CD8-positive, alpha-beta memory T cell (primary cell): ENCODE measurements at regions not wholly inside any gene's neighbourhood (a gene's known extent, or its start where the extent isn't known, plus 50 kb on each side); places are given as distances from the start of the nearest gene placed in this dataset.

Experiments
- CTCF ChIA-PET: fragments of 350-600 bp; sonication (Branson Sonifier 250); formaldehyde crosslinking; loops from one replicate; lab custom pipeline; 2021; ENCODE audit warnings: antibody characterized with exemption; lab: Charles Lee
- POLR2A ChIA-PET: fragments of 350-600 bp; sonication (Branson Sonifier 250); formaldehyde crosslinking; loops from one replicate; lab custom pipeline; 2021; ENCODE audit warnings: antibody characterized with exemption; lab: Charles Lee
- DNase-seq, 5 donors: peaks; one replicate each; pipeline versions ENCODE4 v3.0.0 to v3.0.0-alpha.2; 2020 to 2022; ENCODE audit warnings: mixed read lengths in 1 of 5
- H3K27ac ChIP-seq: one replicate; pipeline ENCODE4 v1.7.0; 2013; ENCODE audit warnings: low read depth, mild to moderate bottlenecking, low read length, moderate library complexity
- H3K27me3 ChIP-seq: 2 replicates; pipeline ENCODE4 v1.7.0; 2013; ENCODE audit warnings: low read length, mild to moderate bottlenecking; ENCODE audit not compliant: insufficient read depth, poor library complexity, severe bottlenecking
- H3K36me3 ChIP-seq: 2 replicates; pipeline ENCODE4 v1.7.0; 2013; ENCODE audit warnings: mild to moderate bottlenecking, low read length, moderate library complexity; ENCODE audit not compliant: insufficient read depth
- H3K4me1 ChIP-seq: 2 replicates; pipeline ENCODE4 v1.7.0; 2013; ENCODE audit warnings: mild to moderate bottlenecking, low read length, moderate library complexity; ENCODE audit not compliant: insufficient read depth
- H3K4me3 ChIP-seq: 2 replicates; pipeline ENCODE4 v1.7.0; 2013; ENCODE audit warnings: mild to moderate bottlenecking, low read length
- H3K9me3 ChIP-seq: 2 replicates; pipeline ENCODE4 v1.7.0; 2013; ENCODE audit warnings: mild to moderate bottlenecking, low read length
- H3K27ac Mint-ChIP-seq, 8 donors: one replicate each; pipeline ENCODE4 v1.8.0; 2020 to 2021; ENCODE audit warnings: mixed read lengths in 8 of 8, mild to moderate bottlenecking in 6 of 8, inconsistent platforms in 3 of 8, moderate library complexity in 3 of 8
- H3K27me3 Mint-ChIP-seq, 2 donors: one replicate each; pipeline ENCODE4 v1.8.0; 2020 to 2021; ENCODE audit warnings: mixed read lengths in 2 of 2, mild to moderate bottlenecking in 1 of 2, moderate library complexity in 1 of 2
- H3K36me3 Mint-ChIP-seq, 3 donors: one replicate each; pipeline ENCODE4 v1.8.0; 2020 to 2021; ENCODE audit warnings: mixed read lengths in 3 of 3, inconsistent platforms in 1 of 3, mild to moderate bottlenecking in 1 of 3
- H3K4me1 Mint-ChIP-seq, 3 donors: one replicate each; pipeline ENCODE4 v1.8.0; 2020 to 2021; ENCODE audit warnings: mixed read lengths in 3 of 3, inconsistent platforms in 1 of 3, mild to moderate bottlenecking in 1 of 3
- H3K4me3 Mint-ChIP-seq, 7 donors: one replicate each; pipeline ENCODE4 v1.8.0; 2020 to 2021; ENCODE audit warnings: mixed read lengths in 7 of 7, mild to moderate bottlenecking in 6 of 7, moderate library complexity in 4 of 7, inconsistent platforms in 2 of 7
- H3K9me3 Mint-ChIP-seq, 5 donors: one replicate each; pipeline ENCODE4 v1.8.0; 2020 to 2022; ENCODE audit warnings: mixed read lengths in 5 of 5, mild to moderate bottlenecking in 3 of 5, moderate library complexity in 2 of 5, inconsistent platforms in 1 of 5

DNA sequence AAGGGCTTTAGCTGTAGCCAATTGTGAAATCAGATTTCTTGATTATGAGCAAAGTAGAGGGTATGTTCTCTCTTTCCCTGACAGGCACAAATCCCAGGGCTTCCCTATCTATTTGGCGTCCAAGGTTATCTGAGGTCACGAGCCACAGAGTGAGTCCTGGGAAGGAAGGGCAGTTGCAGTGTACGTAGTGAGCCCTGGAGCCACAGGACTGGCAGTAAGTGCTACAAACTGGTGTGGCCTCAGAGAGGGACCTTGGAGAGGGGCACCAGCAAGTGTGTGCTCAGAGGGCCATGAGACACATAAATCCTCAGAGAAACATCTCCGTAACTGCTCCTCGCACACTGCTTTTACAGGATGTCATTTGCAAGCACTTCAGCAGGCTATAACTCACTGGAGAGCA is 115.5 kb upstream of the SH3BP4 start:
- H3K9me3 Mint-ChIP-seq: no peaks in the 10 kb centered on the region
- CTCF ChIA-PET: no interaction called here

DNA sequence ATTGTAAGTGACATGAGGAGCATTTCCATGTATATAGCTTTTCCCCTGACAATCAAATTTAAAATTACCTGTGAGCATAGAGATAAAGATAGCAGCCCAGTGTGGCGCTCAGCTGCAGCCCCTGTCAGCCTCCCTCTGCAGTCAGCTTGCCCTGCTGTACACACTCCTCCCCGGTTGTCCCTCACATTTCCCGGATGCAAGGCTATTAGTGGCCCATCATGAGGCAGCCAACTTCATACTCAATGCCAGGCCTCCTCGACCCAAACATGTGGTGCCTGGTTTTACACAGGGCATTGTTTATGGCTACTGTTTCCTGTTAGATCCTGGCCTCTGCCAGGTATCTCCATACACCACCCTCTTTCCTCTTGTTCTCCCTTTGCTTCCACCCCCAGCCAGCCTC is 116.1 kb upstream of the SH3BP4 start:
- Mint-ChIP-seq H3K4me3 (no peak overlapping the region), H3K27me3 (peaks cover 3 to 24% of the 10 kb centered on the region in 2 donors), H3K36me3 (no peaks in the 10 kb centered on the region), H3K4me1 (no peaks in the 10 kb centered on the region), H3K9me3 (no peaks in the 10 kb centered on the region), H3K27ac (no peak overlapping the region)
- Histone ChIP-seq H3K27ac (no peak overlapping the region), H3K9me3 (no peaks in the 10 kb centered on the region), H3K36me3 (no peaks in the 10 kb centered on the region), H3K4me3 (no peak overlapping the region), H3K4me1 (no peaks in the 10 kb centered on the region), H3K27me3 (no peaks in the 10 kb centered on the region)
- POLR2A ChIA-PET: no interaction called here
- DNase-seq: no peak
- CTCF ChIA-PET: no interaction called here

More for the DNA sequence above, 115.5 kb upstream of the SH3BP4 start:
- Histone ChIP-seq H3K4me3 (no peak overlapping the region), H3K27me3 (no peaks in the 10 kb centered on the region), H3K36me3 (no peaks in the 10 kb centered on the region), H3K27ac (no peak overlapping the region), H3K4me1 (no peaks in the 10 kb centered on the region), H3K9me3 (no peaks in the 10 kb centered on the region)
- Mint-ChIP-seq H3K27me3 (peaks cover 2 to 23% of the 10 kb centered on the region in 2 donors), H3K4me3 (no peak overlapping the region), H3K27ac (no peak overlapping the region), H3K36me3 (no peaks in the 10 kb centered on the region), H3K4me1 (no peaks in the 10 kb centered on the region)
- POLR2A ChIA-PET: no interaction called here
- no peak for DNase-seq

DNA sequence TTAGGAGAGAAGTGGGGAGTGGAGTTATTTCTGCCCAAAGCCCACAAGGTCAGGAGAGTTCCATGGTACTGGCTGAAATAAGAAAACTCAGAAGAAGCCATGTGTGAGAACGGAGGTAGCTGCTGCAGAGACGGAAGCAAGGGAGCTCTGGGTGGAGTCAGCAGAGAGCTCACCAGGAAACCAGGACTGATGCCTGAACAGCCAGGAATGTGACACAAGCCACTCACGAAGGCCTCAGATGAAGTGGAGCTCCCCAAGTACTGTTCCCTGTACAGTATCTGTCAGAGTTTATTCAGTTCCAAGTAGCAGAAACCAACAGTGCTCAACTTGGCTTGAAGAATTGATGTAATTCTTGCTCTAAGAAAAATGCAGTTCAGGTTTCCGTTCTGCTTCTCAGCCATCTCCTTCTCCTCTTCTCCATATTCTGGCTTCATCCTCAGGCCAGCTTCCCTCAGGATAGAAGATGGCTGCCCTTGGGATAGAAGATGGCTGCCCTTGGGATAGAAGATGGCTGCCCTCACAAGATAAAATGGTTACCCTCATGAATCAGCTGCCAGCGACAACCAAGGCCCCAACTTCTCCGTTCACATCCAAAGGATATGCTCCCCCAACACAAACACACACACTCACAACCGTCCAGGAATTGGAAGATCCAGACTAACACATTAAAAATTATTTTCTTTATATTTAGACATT is 117.4 kb upstream of the SH3BP4 start:
- Mint-ChIP-seq H3K27me3 (peaks cover 3 to 24% of the 10 kb centered on the region in 2 donors), H3K27ac (no peak overlapping the region), H3K9me3 (no peaks in the 10 kb centered on the region), H3K36me3 (no peaks in the 10 kb centered on the region), H3K4me1 (no peaks in the 10 kb centered on the region), H3K4me3 (no peak overlapping the region)
- no peak overlapping the region for H3K27ac ChIP-seq
- H3K4me1 ChIP-seq: no peaks in the 10 kb centered on the region
- H3K9me3 ChIP-seq: no peaks in the 10 kb centered on the region
- DNase-seq: no peak
- no peak overlapping the region for H3K4me3 ChIP-seq
- H3K27me3 ChIP-seq: no peaks in the 10 kb centered on the region
- ChIA-PET CTCF (no interaction called here), POLR2A (no interaction called here)
- no peaks in the 10 kb centered on the region for H3K36me3 ChIP-seq

DNA sequence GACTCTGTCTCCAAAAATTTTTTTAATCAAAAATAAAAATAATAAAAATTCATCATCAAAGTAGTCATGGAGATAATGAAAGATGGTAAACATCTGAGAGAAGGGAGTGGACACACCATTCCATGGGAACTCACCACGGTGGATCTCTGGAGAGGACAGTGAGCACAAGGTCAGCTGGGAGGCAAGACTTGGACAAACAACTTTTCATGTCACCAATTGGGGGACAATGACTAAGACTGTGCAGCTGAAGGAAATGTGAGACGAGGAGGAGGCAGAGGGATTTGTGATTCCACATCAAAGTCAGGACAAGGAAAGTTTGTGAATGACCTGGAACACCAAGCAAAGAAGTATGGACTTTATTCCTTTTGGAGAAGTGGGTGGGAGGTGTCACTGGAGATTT is 121.0 kb upstream of the SH3BP4 start:
- Mint-ChIP-seq H3K4me3 (no peak overlapping the region), H3K4me1 (no peaks in the 10 kb centered on the region), H3K9me3 (peaks cover 0 to 2% (median 0%) of the 10 kb centered on the region in 5 donors), H3K27ac (no peak overlapping the region), H3K27me3 (peaks cover 5 to 8% of the 10 kb centered on the region in 2 donors), H3K36me3 (no peaks in the 10 kb centered on the region)
- Histone ChIP-seq H3K27me3 (no peaks in the 10 kb centered on the region), H3K36me3 (no peaks in the 10 kb centered on the region), H3K9me3 (no peaks in the 10 kb centered on the region), H3K4me3 (no peak overlapping the region), H3K4me1 (no peaks in the 10 kb centered on the region), H3K27ac (no peak overlapping the region)
- no peak for DNase-seq
- ChIA-PET POLR2A (no interaction called here), CTCF (no interaction called here)

- Histone ChIP-seq H3K27ac (no peak overlapping the region), H3K36me3 (no peaks in the 10 kb centered on the region), H3K27me3 (no peaks in the 10 kb centered on the region), H3K4me1 (no peaks in the 10 kb centered on the region), H3K4me3 (no peak overlapping the region), H3K9me3 (no peaks in the 10 kb centered on the region)
- Mint-ChIP-seq H3K4me3 (peak overlapping the region in 1 of 7 donors; percentile 48), H3K9me3 (peaks cover 0 to 2% (median 0%) of the 10 kb centered on the region in 5 donors), H3K4me1 (no peaks in the 10 kb centered on the region), H3K36me3 (no peaks in the 10 kb centered on the region), H3K27me3 (peaks cover 5 to 11% of the 10 kb centered on the region in 2 donors), H3K27ac (peak overlapping the region in 1 of 8 donors; percentile 29)
- ChIA-PET CTCF (no interaction called here), POLR2A (no interaction called here)
- DNase-seq: no peak
Observed at GRCh38 chr2:234829074-234829455, 122.8 kb upstream of the SH3BP4 start.

GRCh38 chr2:234828382-234829073 is 123.3 kb upstream of the SH3BP4 start:
- Mint-ChIP-seq H3K27me3 (peaks cover 4 to 12% of the 10 kb centered on the region in 2 donors), H3K36me3 (no peaks in the 10 kb centered on the region), H3K9me3 (peaks cover 0 to 2% (median 0%) of the 10 kb centered on the region in 5 donors), H3K4me3 (no peak overlapping the region), H3K27ac (no peak overlapping the region), H3K4me1 (no peaks in the 10 kb centered on the region)
- H3K4me3 ChIP-seq: no peak overlapping the region
- no peaks in the 10 kb centered on the region for H3K9me3 ChIP-seq
- CTCF ChIA-PET: no interaction called here
- no peaks in the 10 kb centered on the region for H3K36me3 ChIP-seq
- POLR2A ChIA-PET: no interaction called here
- no peak overlapping the region for H3K27ac ChIP-seq
- no peaks in the 10 kb centered on the region for H3K4me1 ChIP-seq
- DNase-seq: no peak
- H3K27me3 ChIP-seq: no peaks in the 10 kb centered on the region

DNA sequence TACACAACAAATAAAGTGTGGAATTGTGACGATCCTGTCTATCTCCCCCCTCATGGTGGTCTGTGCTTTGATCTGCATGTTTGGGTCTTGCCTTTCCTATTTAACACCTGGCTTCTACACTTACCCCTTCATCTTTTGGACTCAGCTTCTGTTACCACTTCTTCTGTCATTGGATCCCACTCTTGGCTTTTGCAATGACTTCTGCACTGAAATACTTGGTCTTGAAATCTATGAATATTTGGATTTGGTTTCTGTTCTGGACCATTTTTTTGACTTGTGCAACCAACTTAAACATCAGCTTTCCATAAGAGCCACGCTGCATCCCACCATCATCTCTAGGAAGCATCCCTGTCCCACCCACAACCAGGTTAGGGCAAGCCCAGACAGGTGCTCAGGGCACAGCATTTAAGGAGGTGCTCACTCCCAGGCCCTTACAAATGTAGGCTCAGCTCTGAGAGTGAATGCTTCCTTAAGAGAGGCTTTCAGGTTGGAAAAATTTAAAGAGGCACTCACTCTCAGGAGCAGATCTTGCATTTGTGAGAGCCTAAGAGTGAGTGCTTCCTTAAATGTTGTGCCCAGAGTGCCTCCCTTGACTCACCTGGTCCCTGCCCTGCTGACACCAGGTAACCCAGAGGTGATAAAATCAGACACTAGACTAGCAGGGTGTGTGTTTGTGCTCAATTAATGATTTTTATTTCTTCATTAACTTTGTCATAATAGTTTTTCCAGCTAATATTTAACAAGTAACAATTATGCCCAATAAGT is 124.5 kb upstream of the SH3BP4 start:
- CTCF ChIA-PET: no interaction called here
- H3K27ac Mint-ChIP-seq: no peak overlapping the region
- no peaks in the 10 kb centered on the region for H3K4me1 ChIP-seq
- no peak overlapping the region for H3K27ac ChIP-seq
- H3K27me3 Mint-ChIP-seq: peaks cover 4 to 12% of the 10 kb centered on the region in 2 donors
- no peaks in the 10 kb centered on the region for H3K4me1 Mint-ChIP-seq
- H3K4me3 ChIP-seq: no peak overlapping the region
- H3K36me3 ChIP-seq: no peaks in the 10 kb centered on the region
- POLR2A ChIA-PET: no interaction called here
- H3K9me3 Mint-ChIP-seq: peaks cover 0 to 2% (median 0%) of the 10 kb centered on the region in 5 donors
- no peaks in the 10 kb centered on the region for H3K27me3 ChIP-seq
- DNase-seq: no peak
- H3K4me3 Mint-ChIP-seq: no peak overlapping the region
- H3K9me3 ChIP-seq: no peaks in the 10 kb centered on the region
- no peaks in the 10 kb centered on the region for H3K36me3 Mint-ChIP-seq

- Mint-ChIP-seq H3K9me3 (peaks cover 0 to 2% (median 0%) of the 10 kb centered on the region in 5 donors), H3K4me3 (no peak overlapping the region), H3K36me3 (no peaks in the 10 kb centered on the region), H3K27me3 (peaks cover 4 to 12% of the 10 kb centered on the region in 2 donors), H3K27ac (no peak overlapping the region), H3K4me1 (no peaks in the 10 kb centered on the region)
- no peaks in the 10 kb centered on the region for H3K4me1 ChIP-seq
- no peaks in the 10 kb centered on the region for H3K27me3 ChIP-seq
- no peak overlapping the region for H3K27ac ChIP-seq
- no peak overlapping the region for H3K4me3 ChIP-seq
- ChIA-PET CTCF (no interaction called here), POLR2A (no interaction called here)
- no peaks in the 10 kb centered on the region for H3K36me3 ChIP-seq
- no peak for DNase-seq
- H3K9me3 ChIP-seq: no peaks in the 10 kb centered on the region
Observed at GRCh38 chr2:234826681-234827080, 125.1 kb upstream of the SH3BP4 start.
